ENCODE measurements at regions not wholly inside any gene's neighbourhood (a gene's known extent, or its start where the extent isn't known, plus 50 kb on each side); places are given as distances from the start of the nearest gene placed in this dataset.
"Not testable (repeated sequence)": the region's sequence is repeated elsewhere in the genome, so short reads cannot be mapped to it uniquely, and the experiment has no call there.

DNA sequence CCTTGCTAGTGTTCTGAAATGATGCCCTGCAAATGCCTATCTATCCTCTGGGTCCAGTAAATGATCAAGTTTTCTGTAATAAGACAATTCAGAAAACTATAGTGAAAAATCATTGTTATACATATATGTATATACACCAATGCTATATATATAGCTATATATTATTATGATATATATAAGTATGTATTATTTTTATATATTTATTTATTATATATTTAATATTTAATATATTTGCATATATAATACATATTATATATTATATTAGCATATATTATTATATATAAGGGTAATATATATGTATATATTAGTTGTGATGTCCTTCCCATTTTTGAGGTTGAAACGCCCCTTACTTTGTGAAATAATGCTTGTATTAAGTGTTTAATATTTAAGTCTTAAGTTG lies 181.4 kb upstream of the CACNA2D1 start:
- no peak for DNase-seq (ENCODE audit: low spot score)

DNA sequence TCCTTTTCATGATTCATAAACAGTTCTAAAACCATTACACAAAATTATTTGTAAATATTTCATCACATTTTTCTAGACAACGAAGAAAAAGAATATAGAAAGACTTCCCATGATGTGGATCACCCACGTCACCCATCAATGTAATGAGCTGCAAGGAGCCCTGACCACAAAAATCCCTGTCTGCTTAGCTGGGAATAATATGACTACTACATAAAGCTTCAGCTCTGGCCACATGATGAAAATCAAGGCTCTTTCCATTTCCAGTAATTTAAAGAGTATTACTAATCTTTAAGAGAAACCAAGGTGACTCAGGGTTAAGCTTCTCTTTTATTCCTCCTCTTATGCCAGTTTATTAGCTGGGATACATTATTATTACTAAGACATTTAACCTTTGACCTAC lies 180.8 kb upstream of the CACNA2D1 start:
- no peak for DNase-seq (ENCODE audit: low spot score)

DNA sequence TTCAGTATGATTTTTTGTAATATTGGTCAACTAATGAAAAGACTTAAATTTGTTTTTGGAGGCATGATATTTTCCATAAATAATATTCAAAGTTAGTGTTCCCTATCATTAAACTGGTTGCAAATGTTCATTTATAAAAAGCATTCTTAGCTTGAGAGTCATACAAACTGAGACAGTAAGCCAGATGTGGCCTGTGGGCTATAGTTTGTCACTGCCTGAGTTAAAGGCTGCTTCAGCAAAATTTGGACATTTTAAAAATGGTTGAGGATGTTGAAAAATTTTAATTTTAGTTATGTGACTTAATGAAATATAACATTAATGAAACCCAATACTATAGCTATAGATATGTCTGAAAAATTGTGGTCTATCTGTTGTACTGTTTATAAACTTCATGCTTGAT lies 180.2 kb upstream of the CACNA2D1 start:
- no peak for DNase-seq (ENCODE audit: low spot score)

DNA sequence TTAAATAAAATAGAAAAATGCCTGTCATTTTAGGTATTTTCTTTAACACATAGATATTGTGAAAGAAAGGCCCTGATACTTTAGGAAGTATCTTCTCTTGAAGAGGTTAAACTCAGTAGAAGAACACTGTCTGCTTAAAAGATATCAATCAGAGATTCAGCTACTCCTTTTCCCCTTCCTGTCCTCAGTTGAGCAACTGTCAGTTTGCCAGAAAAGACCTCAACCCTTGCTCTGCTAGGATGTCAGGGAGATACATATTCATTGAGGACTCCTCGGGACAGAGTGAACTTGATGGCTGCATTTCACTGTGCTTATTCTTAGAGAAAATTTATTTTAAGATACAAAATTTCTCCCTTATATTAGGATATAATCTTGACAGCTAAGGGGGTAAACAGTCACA lies 173.6 kb upstream of the CACNA2D1 start:
- no peak for DNase-seq (ENCODE audit: low spot score)

DNA sequence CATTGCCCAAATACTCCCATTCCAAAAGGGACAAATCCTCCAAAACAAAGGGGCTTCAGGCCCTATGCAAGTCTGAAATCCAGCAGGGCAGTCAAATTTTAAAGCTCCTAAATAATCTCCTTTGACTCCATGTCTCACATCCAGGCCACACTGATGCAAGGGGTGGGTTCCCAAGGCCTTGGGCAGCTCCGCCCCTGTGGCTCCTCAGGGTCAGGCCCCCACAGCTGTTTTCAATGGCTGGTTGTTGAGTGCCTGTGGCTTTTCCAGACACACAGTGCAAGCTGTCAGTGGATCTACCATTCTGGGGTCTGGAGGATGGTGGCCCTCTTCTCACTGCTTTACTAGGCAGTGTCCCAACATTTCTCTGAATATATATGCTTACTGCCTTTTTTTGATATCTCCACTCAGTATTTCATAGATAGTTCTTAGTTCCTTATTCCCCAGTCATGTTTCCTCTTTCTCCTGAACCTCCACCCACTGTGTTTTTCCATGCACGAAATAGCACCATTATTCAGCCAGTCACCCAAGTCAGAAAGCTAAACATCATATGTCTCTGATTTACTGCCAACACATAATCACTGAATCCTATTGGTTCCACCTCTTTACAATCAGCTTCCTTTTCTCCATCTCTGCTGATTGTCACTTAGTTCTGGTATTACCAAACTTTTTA lies 172.6 kb upstream of the CACNA2D1 start:
- DNase-seq (ENCODE audit: low spot score): no peak

DNA sequence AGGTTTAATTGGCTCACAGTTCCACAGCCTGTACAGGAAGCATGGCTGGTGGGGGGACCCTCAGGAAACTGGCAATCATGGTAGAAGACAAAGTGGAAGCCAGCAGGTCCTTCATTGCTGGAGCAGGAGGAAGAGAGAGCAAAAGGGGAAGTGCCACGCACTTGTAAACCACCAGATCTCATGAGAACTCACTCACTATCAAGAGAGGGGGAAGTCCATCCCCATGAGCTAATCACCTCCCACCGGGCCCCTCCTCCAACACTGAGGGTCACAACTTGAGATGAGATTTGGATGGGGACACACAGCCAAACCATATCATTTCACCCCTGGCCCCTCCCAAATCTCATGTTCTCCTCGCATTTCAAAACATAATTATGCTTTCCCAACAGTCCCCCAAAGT lies 171.9 kb upstream of the CACNA2D1 start:
- DNase-seq (ENCODE audit: low spot score): no peak

DNA sequence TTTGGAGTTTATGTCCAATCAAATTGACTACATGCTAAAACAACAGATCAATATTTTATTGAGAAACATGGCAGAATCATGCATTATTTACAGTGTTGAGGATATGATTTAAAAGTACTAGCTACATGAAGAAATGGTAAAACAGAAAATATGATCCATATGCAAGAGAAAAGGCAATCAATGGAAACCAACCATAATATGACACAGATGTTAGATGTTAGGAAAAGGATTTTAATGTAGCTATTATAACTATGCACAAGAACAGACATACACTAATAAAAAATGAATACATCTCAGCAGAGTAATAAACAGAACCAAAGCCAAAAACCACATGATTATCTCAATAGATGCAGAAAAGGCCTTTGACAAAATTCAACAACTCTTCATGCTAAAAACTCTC lies 166.2 kb upstream of the CACNA2D1 start:
- no peak for DNase-seq (ENCODE audit: low spot score)

DNA sequence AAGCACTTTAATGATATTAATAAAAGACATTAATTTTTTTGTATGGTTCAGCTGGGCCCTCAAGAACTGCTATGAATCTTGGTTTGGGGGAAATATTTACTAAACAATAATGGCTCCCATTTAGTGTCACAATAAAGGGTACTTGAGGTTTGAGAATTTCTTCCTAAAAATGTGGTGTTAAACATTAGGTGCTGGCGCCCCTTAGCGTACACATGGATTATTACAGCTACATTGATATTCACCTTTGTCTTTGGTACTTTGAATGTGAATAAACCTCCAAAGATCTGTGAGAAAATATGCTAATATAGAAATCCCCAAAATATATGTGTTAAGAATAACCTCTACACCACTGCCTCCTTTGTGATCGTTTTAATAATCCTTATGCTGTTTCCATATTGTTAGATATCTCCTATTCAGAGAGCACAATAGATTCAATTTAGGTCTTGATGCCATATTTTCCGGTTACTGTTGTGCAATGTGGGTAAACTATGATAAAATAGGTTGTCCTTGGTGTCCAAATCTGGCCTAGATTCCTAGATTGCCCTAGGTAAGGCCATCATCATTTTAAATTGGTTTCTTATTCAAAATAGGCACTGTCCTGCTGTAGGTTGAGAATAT lies 161.8 kb upstream of the CACNA2D1 start:
- DNase-seq (ENCODE audit: low spot score): no peak

DNA sequence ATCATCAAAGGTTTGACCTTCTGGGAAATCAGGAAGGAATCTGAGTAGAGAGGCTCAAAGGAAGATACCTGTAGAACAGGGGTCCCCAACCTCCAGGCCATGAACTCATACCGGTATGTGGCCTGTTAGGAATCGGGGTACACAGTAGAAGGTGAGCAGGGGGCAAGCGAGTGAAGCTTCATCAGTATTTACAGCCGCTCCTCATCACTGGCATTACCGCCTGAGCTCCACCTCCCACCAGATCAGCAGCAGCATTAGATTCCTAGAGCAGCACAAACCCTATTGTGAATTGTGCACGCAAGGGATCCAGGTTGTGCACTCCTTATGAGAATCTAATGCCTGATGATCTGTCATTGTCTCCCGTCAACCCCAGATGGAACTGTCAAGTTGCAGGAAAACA lies 158.5 kb upstream of the CACNA2D1 start:
- no peak for DNase-seq (ENCODE audit: low spot score)

DNA sequence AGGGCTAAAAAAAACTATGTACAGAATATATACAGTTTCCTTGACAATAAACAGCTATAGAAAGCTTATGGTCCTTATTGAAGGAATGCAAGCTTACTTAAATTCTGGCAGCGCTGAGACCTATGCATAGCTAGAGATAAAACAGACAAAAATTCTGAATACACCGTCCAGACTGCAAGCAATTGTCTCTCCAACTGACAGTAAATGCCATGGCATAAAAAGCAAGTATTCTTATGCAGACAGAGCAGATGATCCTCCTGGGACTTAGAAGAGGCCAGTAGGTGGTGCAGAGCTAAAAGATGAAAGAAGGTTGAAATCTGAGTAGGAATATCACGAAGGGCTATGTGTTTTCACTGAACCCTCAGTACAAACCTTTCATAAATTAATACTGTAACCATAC lies 157.0 kb upstream of the CACNA2D1 start:
- DNase-seq (ENCODE audit: low spot score): no peak

DNA sequence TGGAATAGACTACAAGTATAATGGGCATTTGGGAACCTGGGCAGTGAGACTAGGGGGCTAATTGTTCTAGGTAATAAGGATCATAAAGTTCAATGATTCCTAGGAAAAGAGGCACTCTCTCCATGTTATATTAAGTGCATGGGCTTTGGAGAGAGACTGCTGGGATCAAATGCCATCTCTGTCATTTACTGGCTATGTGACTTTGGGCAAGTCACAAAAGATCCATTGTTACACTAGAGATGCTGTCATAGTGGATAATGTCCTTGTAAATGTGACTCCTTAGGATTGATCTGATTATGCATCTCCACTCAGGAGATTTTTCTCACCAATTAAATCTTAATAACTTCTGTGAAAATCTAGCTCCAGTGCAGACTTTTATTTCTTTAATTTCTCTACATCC lies 156.3 kb upstream of the CACNA2D1 start:
- DNase-seq (ENCODE audit: low spot score): no peak

DNA sequence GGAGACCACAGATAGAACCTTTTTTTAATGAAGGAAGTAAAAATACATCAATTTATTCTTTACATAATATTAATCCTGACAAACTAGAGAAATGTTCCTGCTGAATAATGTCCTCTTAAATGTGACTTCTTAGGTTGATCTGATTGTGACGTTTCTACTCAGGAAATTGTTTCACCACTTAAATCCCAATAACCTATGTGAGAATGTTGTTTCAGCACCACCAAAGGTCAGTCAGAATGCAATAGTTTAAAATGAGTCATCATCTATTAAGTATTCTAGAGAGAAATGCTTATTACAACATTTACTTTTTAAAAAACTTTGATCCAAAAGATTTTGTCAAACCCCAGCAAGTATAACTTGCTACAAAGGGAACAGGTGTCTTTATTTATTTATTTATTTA lies 155.4 kb upstream of the CACNA2D1 start:
- DNase-seq (ENCODE audit: low spot score): no peak

DNA sequence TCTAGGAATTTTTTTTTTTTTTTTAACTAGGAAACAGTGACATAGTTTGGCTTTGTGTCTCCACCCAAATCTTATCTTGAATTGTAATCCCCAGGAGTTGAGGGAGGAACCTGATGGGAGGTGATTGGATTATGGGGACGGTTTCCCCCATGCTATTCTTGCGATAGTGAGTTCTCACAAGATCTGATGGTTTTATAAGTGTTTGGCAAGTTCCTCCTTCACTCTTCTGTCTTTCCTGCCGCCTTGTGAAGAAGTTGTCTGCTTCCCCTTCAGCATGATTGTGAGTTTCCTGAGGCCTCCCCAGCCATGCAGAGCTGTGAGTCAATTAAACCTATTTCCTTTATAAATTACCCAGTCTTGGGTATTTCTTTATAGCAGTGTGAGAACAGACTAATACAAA lies 152.2 kb upstream of the CACNA2D1 start:
- not testable (repeated sequence) for DNase-seq (ENCODE audit: low spot score)

DNA sequence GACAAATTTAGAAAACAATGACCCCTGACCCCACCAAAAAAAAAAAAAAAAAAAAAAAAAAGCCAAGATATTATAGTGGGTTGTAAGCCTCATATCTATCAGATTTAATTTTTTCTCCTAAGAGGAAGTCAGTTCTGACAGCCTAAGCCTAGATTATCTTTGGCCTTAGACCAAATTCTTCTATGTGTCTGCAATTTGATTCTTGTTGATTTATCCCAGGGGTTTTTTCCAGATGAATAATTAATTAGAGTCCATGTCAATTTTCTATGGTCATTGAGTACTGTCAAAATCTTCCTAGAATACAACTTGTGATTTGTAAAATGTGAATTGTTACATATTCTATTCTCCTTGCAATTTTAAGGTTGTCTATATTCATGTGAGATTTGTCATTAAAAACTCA lies 151.6 kb upstream of the CACNA2D1 start:
- no peak for DNase-seq (ENCODE audit: low spot score)

DNA sequence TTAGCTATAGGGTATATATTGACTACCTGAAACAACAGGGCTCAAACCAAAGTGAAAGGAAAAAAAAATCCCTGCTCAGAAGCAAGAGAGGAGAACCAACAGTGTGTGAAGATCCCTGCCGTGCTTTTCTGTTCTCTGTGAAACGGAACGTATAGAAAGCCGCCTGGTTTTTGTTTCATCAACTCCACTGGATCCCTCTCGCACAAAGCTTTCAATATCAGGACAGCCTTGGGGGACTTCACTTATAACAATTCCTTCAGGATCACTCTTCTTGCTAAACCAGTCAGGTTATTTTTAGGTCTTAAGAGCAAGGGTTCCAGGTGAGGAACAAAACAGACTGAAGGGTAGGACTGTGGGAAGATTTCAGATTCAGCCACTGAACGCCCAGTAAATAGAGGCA lies 151.1 kb upstream of the CACNA2D1 start:
- DNase-seq (ENCODE audit: low spot score): no peak

DNA sequence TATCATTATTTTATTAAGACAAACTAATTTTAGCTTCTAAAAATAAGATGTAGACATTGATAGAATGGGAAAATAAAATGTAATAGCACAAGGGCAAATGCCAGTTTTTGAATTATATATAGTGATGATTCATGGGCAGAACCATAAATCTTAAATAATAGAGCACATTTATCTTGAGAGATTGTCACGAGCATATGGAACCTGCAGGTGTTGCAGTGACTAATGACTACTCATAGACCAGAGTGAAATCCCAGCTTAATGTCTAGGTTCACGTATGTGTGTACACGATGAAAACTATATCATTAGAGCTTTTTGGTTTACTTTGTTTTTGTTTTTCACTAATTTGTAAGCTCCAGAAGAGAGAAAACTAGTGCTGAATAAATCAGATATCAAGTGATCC lies 150.2 kb upstream of the CACNA2D1 start:
- DNase-seq (ENCODE audit: low spot score): no peak

DNA sequence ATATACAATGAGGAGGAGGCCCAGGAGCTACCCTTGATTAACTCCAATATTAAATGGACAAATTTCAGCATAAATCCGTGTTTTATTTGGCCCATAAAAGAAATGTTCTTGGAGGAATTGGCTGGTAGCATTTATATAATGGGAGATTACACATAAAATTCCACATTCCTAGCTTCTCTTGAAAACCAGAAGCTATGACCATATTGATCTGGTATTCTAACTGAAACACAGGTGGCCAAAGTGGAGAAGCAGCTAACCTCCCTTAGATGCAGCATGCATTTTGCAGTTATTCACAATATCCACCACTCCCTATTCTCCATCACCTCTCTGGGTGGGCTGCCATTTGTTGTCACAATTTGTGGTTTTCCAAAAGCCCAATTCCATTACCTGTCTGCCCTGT lies 148.8 kb upstream of the CACNA2D1 start:
- no peak for DNase-seq (ENCODE audit: low spot score)

DNA sequence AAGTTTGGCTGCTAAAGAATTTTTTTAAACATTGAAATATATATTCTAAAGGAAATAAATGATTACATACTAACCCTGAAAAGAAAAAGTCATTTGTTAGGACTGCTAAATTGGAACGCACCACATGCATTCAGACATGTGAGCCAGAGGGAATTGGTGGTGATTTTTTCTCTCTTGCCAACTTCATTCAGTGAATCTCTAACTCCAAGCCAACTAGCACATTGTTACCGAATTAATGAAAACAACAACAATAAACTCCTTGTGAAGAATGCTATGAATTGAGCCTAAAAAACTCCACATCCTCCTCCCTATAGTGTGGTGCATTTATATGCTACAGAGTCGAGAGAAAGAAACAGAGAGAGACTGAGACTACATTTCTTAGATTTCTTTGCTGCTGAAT lies 135.5 kb upstream of the CACNA2D1 start:
- DNase-seq (ENCODE audit: low spot score): no peak

DNA sequence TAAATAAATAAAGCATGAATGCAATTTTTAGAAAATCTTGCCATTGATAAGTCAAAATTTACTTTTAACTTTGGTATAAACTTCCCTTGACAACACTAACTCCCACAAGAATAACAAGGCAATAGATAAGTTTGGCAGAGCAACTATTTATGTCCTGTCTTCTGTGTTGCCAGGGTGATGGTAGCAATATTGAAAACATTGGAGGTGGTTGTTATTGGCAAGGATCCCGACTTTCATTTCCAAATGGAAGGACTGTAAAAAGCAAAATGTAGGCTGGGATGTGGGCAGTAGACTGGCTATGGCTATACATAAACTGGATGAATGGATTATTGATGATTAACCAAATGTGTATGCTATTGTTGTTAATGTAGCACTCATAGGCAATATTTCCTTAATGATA lies 134.9 kb upstream of the CACNA2D1 start:
- DNase-seq (ENCODE audit: low spot score): no peak

DNA sequence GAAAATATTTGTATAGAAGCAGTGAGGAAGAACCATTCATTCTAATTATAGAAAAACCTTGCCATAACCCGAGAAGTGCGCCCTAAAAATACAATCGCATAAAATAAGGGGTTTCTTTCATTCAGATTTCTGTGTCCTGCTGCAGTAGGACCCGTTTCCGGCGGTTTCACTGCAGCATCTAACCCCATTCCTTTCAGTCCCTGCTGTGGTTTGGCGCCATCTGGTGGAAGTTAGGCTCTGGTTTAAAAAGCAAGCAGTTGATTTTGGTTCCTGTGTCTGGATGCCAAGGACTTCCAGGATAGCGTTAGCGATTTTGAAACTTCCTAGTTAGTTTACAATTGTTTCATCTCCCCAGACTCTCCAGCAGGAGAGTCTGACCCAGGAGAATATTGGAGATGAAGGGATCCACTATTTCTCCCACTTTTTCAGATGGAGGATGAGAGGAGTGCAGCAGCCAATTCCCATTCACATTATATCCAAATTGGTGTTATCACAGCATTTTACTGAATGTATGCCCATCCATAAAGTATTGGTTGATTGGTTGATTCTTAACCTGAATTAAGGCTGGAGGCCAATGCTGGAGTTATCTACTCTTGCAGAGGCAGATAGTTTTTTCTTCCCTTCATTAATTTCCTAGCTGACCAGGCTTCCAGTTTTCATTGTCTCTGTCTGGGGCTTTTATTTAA lies 128.8 kb upstream of the CACNA2D1 start:
- DNase-seq (ENCODE audit: low spot score): peak; percentile 62

DNA sequence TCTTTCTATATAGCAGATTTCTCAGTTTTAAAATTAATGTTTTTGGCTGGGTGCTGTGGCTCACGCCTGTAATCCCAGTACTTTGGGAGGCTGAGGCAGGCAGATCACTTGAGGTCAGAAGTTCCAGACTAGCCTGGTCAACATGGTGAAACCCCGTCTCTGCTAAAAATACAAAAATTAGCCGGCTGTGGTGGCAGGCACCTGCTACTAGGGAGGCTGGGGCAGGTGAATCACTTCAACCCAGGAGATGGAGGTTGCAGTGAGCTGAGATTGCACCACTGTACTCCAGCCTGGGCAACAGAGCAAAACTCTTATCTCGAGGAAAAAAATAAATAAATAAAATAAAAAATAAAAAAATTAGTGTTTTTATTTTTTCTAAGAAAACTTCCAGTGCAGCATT lies 127.5 kb upstream of the CACNA2D1 start:
- DNase-seq (ENCODE audit: low spot score): not testable (repeated sequence)

DNA sequence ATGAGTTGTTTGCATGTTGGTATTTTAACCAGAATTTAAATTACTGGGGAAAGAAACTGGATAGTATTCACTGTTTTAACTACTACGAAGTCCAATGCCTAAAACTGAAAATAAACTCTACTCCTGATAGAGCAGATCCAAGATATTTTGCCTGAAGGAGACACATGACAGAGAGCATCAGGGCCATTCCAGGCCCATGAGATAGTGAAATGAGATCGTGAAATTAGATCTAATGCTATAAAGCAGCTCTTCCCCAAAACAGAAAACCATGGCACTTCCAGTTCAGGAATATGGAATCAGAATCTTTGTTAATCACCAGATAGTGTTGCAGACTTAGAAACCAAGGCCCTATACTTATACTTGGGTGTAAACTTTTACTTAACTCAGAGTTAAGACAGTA lies 124.3 kb upstream of the CACNA2D1 start:
- DNase-seq (ENCODE audit: low spot score): no peak

DNA sequence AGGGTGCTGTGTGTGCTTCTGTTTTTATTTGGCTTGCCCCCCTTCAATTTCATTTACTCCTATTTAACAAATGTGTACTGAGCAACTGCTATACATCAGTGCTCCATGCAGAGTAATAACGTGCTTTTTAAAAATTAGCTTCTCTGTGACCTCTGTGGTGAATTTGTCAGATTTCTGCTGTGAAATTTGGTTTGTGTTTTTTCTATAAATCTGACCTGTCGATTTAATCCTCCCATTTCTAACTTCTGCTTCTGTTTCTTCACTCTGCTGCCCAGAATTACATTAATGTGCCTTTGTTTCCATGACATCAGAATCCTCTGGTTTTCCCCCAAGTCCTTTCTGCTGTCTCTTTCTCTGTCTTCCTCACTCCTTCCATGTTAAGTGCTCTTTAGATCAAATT lies 123.8 kb upstream of the CACNA2D1 start:
- DNase-seq (ENCODE audit: low spot score): no peak

DNA sequence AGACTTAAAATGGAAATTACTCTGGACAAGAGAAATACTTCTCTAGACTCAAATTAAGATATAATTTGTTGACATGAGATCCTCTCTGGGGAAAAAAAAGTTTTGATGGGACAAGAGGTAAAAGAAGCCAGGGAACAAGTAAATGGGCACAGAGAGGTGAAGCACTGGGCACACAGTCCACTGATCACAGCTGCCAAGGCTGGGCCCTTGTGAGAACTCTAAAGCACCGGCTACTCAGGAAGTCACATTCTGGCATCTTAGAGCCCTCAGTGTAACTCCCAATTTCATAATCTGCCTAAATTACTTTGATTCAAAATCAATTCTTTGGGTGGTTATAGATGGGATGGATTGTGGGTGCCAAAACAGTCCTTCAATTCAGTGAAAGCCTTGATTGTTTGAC lies 123.2 kb upstream of the CACNA2D1 start:
- no peak for DNase-seq (ENCODE audit: low spot score)
